ENCODE measurements at regions not wholly inside any gene's neighbourhood (a gene's known extent, or its start where the extent isn't known, plus 50 kb on each side); places are given as distances from the start of the nearest gene placed in this dataset.
"Not testable (repeated sequence)": the region's sequence is repeated elsewhere in the genome, so short reads cannot be mapped to it uniquely, and the experiment has no call there.

DNA sequence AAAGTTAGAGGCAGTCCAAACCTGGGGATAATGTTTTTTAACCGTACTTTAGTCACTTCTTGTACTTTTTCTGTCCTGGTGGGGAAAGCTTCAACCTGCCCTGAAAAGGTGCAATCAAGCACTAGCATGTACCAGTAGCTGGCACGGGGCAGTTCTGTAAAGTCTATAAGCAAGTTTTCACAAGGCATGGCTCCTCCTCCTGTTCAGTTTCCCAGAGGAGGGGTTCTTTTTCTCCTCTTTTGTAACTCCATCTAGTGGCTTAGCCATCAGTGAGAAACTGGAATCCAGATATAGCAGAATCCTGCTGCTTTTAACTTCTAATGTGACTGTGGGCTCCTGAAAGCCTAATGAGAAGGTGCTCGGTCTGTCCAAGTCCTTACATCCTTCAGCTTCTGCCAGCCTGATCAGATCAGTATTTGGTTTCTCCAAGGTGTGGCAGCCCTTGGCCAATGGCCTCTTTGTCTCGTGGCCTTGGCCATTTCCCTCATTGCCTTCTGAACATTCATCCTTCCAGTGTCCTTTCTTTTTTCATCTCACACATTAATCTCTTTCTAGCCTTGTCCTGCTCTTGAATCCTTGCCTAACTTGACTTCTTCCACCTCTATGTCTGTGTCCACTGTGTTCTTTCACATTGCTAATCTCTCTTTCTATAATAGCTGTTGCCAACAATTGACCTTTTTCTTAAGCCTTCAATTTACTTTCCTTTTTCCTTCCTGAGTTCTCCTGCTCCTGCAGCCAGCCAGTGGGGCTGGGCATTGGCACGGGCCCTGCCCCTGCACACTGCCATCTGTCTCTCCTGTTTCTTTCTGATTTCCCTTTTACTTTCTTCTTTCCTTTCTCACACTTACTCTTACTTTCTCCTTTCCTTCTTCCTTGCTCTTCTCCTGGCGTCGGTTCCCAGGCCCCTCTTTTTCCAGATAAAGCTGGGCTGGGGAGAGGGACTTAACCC, 222.0 kb upstream of the SYNCRIP start:
- Mint-ChIP-seq H3K27me3 (no peaks in the 10 kb centered on the region), H3K27ac (no peak overlapping the region), H3K9me3 (no peaks in the 10 kb centered on the region), H3K4me3 (no peak overlapping the region), H3K36me3 (ENCODE audit: low read depth) (no peaks in the 10 kb centered on the region), H3K4me1 (no peaks in the 10 kb centered on the region)
- DNase-seq, result no peak
- intact Hi-C loops (cut with micrococcal nuclease), result no loop called here

DNA sequence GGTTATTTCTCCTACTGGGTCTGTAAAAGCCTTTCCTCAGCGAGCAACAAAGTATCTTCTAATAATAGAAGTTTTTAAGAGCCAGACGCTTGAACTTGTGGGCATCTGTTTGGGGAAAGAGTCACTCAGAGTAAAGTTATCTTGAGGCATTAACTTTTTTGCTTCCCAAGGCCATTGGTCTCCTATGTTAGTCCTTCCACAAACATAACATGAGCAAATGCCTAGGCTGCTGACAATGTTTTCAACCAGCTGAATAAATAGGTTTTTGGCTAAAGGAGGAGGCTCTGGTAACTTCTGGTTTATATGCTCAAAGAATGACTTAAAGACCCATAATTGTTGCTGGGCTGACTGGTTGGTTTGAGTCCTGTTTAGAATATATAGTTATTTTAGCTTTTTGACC, 213.5 kb upstream of the SYNCRIP start:
- no peaks in the 10 kb centered on the region for H3K36me3 Mint-ChIP-seq (ENCODE audit: low read depth)
- no peak for DNase-seq
- intact Hi-C loops (cut with micrococcal nuclease), result no loop called here
- H3K9me3 Mint-ChIP-seq, result peaks cover 4% of the 10 kb centered on the region
- no peaks in the 10 kb centered on the region for H3K4me1 Mint-ChIP-seq
- no peak overlapping the region for H3K4me3 Mint-ChIP-seq
- H3K27ac Mint-ChIP-seq, result no peak overlapping the region
- no peaks in the 10 kb centered on the region for H3K27me3 Mint-ChIP-seq

DNA sequence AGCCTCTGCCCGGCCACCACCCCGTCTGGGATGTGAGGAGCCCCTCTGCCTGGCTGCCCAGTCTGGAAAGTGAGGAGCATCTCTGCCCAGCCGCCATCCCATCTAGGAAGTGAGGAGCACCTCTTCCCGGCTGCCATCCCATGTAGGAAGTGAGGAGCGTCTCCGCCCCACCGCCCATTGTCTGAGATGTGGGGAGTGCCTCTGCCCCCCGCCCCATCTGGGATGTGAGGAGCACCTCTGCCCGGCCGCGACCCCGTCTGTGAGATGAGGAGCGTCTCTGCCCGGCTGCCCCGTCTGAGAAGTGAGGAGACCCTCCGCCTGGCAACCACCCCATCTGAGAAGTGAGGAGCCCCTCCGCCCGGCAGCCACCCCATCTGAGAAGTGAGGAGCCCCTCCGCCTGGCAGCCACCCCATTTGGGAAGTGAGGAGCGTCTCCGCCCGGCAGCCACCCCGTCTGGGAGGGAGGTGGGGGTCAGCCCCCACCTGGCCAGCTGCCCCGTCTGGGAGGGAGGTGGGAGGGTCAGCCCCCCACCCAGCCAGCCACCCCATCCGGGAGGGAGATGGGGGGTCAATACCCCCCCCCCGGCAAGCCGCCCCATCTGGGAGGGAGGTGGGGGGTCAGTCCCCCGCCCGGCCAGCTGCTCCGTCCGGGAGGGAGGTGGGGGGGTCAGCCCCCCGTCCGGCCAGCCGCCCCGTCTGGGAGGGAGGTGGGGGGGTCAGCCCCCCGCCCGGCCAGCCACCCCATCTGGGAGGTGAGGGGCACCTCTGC, 195.8 kb upstream of the SYNCRIP start:
- H3K36me3 Mint-ChIP-seq (ENCODE audit: low read depth); H3K27me3 Mint-ChIP-seq; H3K4me1 Mint-ChIP-seq; H3K4me3 Mint-ChIP-seq; H3K27ac Mint-ChIP-seq; DNase-seq; intact Hi-C loops (cut with micrococcal nuclease): not testable (repeated sequence)
- H3K9me3 Mint-ChIP-seq, result peaks cover 12% of the 10 kb centered on the region

DNA sequence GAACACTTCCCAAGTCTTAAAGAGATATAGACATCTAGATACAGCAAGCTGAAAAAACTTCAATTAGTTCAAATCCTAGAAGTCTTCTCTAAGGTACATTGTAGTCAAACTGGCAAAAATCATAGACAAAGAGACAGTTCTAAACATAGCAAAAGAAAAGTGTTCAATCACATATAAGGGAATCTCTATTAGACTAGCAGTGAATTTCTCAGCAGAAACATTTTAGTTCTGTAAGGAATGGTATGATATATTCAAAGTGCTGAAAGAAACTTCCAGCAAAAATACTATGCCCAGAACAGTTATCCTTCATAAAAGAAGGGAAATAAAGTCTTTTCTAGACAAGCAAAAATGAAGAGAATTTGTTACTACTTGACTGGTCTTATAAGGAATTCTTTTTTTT, 186.3 kb upstream of the SYNCRIP start:
- no peak overlapping the region for H3K27ac Mint-ChIP-seq
- no peaks in the 10 kb centered on the region for H3K27me3 Mint-ChIP-seq
- H3K4me1 Mint-ChIP-seq, result no peaks in the 10 kb centered on the region
- peaks cover 3% of the 10 kb centered on the region for H3K9me3 Mint-ChIP-seq
- intact Hi-C loops (cut with micrococcal nuclease), result no loop called here
- H3K36me3 Mint-ChIP-seq (ENCODE audit: low read depth), result no peaks in the 10 kb centered on the region
- DNase-seq, result no peak
- H3K4me3 Mint-ChIP-seq, result no peak overlapping the region

DNA sequence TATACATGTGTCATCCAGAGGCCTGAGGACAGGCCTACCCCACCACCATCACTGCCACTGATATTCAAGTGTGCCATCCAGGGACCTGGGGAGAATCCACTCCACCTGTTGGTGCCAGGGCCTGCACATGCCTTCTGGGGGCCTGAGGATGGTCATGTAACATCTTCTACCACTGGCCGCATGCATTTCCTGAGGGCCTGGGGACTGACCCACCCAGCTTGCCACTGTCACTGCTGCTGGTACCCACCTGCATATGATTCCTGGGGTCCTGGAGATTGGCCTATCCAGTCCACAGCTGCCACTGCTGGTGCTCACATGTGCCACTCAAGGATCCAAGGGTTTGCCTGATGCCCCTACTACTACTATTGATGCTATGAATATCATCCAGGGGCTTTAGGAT, 184.3 kb upstream of the SYNCRIP start:
- Mint-ChIP-seq H3K27ac (no peak overlapping the region), H3K36me3 (ENCODE audit: low read depth) (no peaks in the 10 kb centered on the region), H3K9me3 (no peaks in the 10 kb centered on the region), H3K27me3 (no peaks in the 10 kb centered on the region), H3K4me1 (no peaks in the 10 kb centered on the region), H3K4me3 (no peak overlapping the region)
- intact Hi-C loops (cut with micrococcal nuclease), result no loop called here
- no peak for DNase-seq

DNA sequence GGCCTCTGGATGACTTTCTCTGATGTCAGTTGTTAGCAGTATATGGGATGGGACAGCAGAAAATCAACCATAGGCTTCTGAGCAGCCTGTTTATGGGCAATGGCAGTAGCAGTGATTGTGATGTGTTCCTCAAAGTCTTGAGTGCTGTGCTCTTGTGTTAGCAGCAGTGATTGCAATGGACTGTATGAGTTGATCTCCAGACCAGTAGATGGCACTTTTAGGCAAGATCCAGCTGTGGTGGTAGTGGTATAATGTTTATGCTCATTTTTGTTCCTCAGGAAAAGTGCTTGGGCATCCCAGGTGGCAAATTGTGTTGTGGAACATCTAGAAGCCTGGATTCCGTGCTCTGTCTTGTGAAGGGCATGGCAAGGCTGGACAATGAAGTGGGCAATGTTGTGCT, 181.6 kb upstream of the SYNCRIP start:
- intact Hi-C loops (cut with micrococcal nuclease), result no loop called here

DNA sequence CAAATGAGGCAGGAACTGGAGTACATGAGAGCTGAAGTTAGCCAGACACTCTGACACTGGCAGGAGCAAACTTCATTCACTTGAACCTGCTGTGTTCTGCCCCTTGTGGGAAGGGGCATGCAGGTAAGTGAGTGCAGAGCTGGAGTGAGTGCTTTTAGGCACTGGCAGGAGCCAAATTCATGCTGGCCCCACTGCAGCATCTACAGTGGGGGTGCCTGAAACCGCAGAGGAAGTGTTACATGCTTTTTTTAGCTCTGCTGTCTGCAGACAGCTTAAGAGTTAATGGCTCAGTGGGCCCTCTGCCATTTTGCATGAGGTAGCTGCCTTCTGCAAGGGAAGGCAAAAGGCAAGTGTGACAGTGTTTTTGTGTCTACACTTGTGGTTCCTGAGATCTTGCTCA, 167.9 kb upstream of the SYNCRIP start:
- Mint-ChIP-seq H3K36me3 (ENCODE audit: low read depth) (no peaks in the 10 kb centered on the region), H3K4me1 (no peaks in the 10 kb centered on the region), H3K27me3 (no peaks in the 10 kb centered on the region), H3K4me3 (no peak overlapping the region), H3K27ac (no peak overlapping the region), H3K9me3 (peaks cover 26% of the 10 kb centered on the region)
- intact Hi-C loops (cut with micrococcal nuclease), result no loop called here
- DNase-seq, result no peak

More for the DNA sequence above, 181.6 kb upstream of the SYNCRIP start:
- Mint-ChIP-seq H3K9me3 (no peaks in the 10 kb centered on the region), H3K36me3 (ENCODE audit: low read depth) (no peaks in the 10 kb centered on the region), H3K27ac (no peak overlapping the region), H3K4me3 (no peak overlapping the region), H3K4me1 (no peaks in the 10 kb centered on the region), H3K27me3 (no peaks in the 10 kb centered on the region)
- DNase-seq, result no peak

DNA sequence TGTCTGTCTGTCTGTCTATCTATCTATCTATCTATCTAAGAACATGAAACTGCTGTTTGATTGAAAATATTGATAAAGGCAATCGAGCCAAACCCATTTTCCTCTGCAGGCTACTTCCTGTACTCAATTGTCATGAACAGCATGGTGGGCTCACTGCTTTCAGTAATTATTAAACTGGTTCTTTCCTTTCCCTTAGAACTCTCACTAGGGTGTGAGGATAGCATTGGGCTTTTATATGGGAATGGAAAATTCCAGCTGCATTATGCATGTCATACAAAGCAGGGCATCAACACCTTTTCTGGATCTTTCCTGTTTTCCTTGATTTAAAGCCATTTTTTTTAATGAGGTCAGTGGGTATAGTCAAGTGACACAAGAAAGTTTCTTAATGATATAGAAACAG, 161.0 kb upstream of the SYNCRIP start:
- Mint-ChIP-seq H3K4me3 (no peak overlapping the region), H3K9me3 (peaks cover 4% of the 10 kb centered on the region), H3K36me3 (ENCODE audit: low read depth) (no peaks in the 10 kb centered on the region), H3K27ac (no peak overlapping the region), H3K27me3 (no peaks in the 10 kb centered on the region), H3K4me1 (no peaks in the 10 kb centered on the region)
- DNase-seq, result no peak
- intact Hi-C loops (cut with micrococcal nuclease), result no loop called here

DNA sequence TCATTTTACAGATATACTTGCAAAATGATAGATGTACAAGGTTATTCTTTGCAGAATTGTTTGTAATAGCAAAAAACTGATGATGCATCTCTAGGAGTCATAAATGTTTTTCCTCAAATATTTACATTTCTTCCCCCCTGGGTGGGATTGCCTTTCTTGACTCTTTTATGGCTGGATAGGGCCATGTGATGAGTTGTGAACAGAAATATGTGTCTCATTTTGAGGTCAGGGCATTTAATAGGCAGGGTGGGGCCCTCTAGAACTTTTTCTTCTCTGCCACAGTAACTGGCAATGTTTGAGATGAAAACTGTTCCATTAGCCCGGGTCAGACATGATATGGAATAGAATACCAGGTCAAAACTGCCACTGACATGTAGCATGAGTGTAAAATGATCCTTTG, 159.5 kb upstream of the SYNCRIP start:
- intact Hi-C loops (cut with micrococcal nuclease), result no loop called here
- Mint-ChIP-seq H3K27ac (no peak overlapping the region), H3K27me3 (no peaks in the 10 kb centered on the region), H3K4me1 (no peaks in the 10 kb centered on the region), H3K4me3 (no peak overlapping the region), H3K9me3 (peaks cover 4% of the 10 kb centered on the region), H3K36me3 (ENCODE audit: low read depth) (no peaks in the 10 kb centered on the region)
- DNase-seq, result no peak

DNA sequence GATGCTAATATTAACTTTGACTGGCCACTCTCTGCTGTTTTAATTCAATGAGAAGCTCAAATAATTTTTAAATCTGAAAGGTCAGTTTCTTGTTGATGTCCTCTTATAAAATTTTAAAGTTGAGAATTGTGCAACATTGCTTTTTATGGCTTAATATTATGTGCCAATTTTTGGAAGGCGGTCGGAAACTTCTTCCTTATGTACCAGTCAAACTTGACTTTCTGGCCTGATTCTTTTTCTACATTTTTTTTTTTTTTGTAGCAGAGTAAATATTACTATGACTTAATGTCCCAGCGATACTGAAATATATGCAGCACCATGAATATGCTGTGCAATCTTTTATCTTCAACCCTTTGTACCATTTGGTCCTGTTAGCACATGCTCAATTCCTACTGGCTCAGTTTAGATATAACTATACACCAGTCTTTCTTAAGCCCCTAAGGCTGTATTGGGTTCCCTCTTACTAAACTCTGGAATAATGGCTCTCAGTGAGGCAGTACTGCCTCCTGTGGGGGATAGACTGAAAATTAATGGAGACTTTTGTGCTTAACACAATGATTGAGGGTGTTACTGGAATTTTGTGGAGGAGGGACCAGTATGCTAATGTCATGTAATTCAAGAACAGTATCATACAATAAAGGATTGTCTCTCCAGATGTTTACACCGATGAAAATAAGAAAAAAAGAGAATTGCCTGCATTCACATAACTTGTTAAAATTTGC, 156.4 kb upstream of the SYNCRIP start:
- intact Hi-C loops (cut with micrococcal nuclease), result no loop called here
- Mint-ChIP-seq H3K4me1 (no peaks in the 10 kb centered on the region), H3K27me3 (peaks cover 3% of the 10 kb centered on the region), H3K9me3 (no peaks in the 10 kb centered on the region), H3K27ac (no peak overlapping the region), H3K4me3 (no peak overlapping the region), H3K36me3 (ENCODE audit: low read depth) (no peaks in the 10 kb centered on the region)
- no peak for DNase-seq

DNA sequence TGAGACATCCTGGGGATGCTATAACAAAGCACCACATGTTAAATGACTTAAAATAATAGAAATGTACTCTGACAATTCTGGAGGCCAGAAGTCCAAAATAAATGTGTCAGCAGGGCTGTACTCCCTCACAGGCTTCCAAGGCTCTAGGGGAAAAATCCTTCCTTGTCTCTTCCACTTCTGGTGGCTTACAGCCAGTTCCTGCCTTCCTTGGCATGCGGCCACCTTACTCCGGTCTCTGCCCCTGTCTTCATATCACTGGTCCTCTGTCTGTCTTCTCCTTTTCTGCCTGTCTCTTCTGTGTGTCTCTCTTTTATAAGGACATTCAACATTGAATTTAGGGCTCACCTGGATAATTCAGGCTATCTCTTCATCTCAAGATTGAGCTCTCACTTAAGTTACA, 155.3 kb upstream of the SYNCRIP start:
- no peaks in the 10 kb centered on the region for H3K36me3 Mint-ChIP-seq (ENCODE audit: low read depth)
- intact Hi-C loops (cut with micrococcal nuclease), result no loop called here
- DNase-seq, result no peak
- no peaks in the 10 kb centered on the region for H3K9me3 Mint-ChIP-seq
- no peaks in the 10 kb centered on the region for H3K4me1 Mint-ChIP-seq
- no peak overlapping the region for H3K27ac Mint-ChIP-seq
- no peak overlapping the region for H3K4me3 Mint-ChIP-seq
- H3K27me3 Mint-ChIP-seq, result peaks cover 3% of the 10 kb centered on the region

DNA sequence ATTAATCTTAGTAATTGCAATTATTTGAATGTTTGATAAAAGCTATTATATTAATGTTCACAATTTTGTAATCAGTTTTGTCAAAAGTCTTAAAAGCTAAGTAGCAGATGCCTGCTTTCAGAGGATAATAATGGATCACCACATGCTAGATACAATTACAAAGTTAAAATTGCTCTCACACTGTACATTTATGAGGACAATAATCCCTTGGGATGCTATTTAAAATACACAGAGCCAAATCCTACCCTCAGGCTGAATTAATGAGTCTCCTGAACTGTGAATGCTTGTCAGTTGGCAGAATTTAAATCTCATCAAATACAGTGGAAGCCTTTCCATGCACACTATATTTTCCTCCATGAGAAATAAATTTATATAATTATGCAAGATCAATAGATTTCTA, 153.3 kb upstream of the SYNCRIP start:
- intact Hi-C loops (cut with micrococcal nuclease), result no loop called here
- DNase-seq, result no peak
- Mint-ChIP-seq H3K4me3 (no peak overlapping the region), H3K27ac (no peak overlapping the region), H3K36me3 (ENCODE audit: low read depth) (no peaks in the 10 kb centered on the region), H3K9me3 (no peaks in the 10 kb centered on the region), H3K4me1 (no peaks in the 10 kb centered on the region), H3K27me3 (peaks cover 3% of the 10 kb centered on the region)

DNA sequence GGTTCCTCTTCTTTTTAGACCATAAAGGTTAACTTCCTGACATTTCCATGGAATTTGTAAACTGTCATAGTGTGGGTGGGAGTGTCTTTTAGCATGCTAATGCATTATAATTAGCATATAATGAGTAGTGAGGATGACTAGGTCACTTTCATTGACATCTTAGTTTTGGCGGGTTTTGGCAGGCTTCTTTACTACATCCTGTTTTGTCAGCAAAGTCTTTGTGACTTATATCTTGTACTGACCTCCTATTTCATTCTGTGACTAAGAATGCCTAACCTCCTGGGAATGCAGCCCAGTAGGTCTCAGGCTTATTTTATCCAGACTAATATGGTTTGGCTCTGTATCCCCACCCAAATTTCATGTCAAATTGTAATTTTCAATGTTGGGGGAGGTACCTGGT, 149.6 kb upstream of the SYNCRIP start:
- no peak overlapping the region for H3K4me3 Mint-ChIP-seq
- peaks cover 3% of the 10 kb centered on the region for H3K27me3 Mint-ChIP-seq
- intact Hi-C loops (cut with micrococcal nuclease), result no loop called here
- H3K27ac Mint-ChIP-seq, result no peak overlapping the region
- no peak for DNase-seq
- H3K4me1 Mint-ChIP-seq, result no peaks in the 10 kb centered on the region
- no peaks in the 10 kb centered on the region for H3K9me3 Mint-ChIP-seq
- no peaks in the 10 kb centered on the region for H3K36me3 Mint-ChIP-seq (ENCODE audit: low read depth)

DNA sequence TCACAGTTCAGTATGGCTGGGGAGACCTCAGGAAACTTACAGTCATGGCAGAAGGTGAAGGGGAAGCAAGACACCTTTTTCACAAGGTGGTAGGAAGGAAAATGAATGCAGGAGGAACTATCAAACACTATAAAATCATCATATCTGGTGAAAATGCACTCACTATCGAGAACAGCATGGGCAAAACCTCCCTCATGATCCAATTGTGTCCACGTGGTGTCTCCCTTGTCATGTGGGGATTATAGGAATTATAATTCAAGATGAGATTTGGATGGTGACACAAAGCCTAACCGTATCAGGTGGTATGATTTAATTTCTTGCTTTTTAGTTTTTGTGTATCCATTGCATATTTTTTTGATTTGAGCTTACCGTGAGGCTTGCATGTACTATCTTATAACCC, 133.2 kb upstream of the SYNCRIP start:
- intact Hi-C loops (cut with micrococcal nuclease), result no loop called here
- no peak for DNase-seq
- no peaks in the 10 kb centered on the region for H3K36me3 Mint-ChIP-seq (ENCODE audit: low read depth)
- no peak overlapping the region for H3K27ac Mint-ChIP-seq
- no peaks in the 10 kb centered on the region for H3K9me3 Mint-ChIP-seq
- H3K4me1 Mint-ChIP-seq, result no peaks in the 10 kb centered on the region
- no peak overlapping the region for H3K4me3 Mint-ChIP-seq
- peaks cover under 1% of the 10 kb centered on the region for H3K27me3 Mint-ChIP-seq
